HFF-Myc (cell line): ENCODE measurements at regions not wholly inside any gene's neighbourhood (a gene's known extent, or its start where the extent isn't known, plus 50 kb on each side); places are given as distances from the start of the nearest gene placed in this dataset.

Experiments used
- DNase-seq: peaks from one replicate; pipeline ENCODE4 v3.0.0-alpha.2; 2011; ENCODE audit warnings: low read depth; ENCODE audit errors: extremely low read depth
- H3K4me3 ChIP-seq: replicated peaks from 2 replicates; pipeline ENCODE4 v1.5.1; 2011; ENCODE audit warnings: low read depth, mild to moderate bottlenecking, control low read depth, low read length
- CTCF ChIP-seq: IDR thresholded peaks from 2 replicates; pipeline ENCODE4 v1.5.1; 2012; ENCODE audit warnings: mild to moderate bottlenecking, low read depth, low read length, control low read depth; ENCODE audit errors: missing control alignments

GRCh38 chr2:176516051-176516602 lies 246.9 kb downstream of the MTX2 start:
- no peak for DNase-seq
- TF ChIP-seq CTCF, result no peak
- no peak overlapping the region for H3K4me3 ChIP-seq

GRCh38 chr2:176518823-176519222 lies 249.6 kb downstream of the MTX2 start:
- no peak for DNase-seq
- TF ChIP-seq CTCF, result no peak

GRCh38 chr2:176521878-176522670 lies 252.8 kb downstream of the MTX2 start:
- TF ChIP-seq CTCF, result no peak
- DNase-seq, result no peak
- no peak overlapping the region for H3K4me3 ChIP-seq

More at GRCh38 chr2:176518823-176519222, 249.6 kb downstream of the MTX2 start:
- no peak overlapping the region for H3K4me3 ChIP-seq

- no peak overlapping the region for H3K4me3 ChIP-seq
- DNase-seq, result no peak
- TF ChIP-seq CTCF, result no peak
Observed at GRCh38 chr2:176525086-176525485, 255.8 kb downstream of the MTX2 start.

- TF ChIP-seq CTCF, result no peak
- no peak overlapping the region for H3K4me3 ChIP-seq
- peak; percentile 92 for DNase-seq
Observed at GRCh38 chr2:176526995-176527901, 258.0 kb downstream of the MTX2 start.

GRCh38 chr2:176531608-176532007 lies 262.4 kb downstream of the MTX2 start:
- no peak for TF ChIP-seq CTCF
- no peak for DNase-seq
- H3K4me3 ChIP-seq, result no peak overlapping the region
